Tibial artery (tissue), 4 donors: ENCODE measurements at regions not wholly inside any gene's neighbourhood (a gene's known extent, or its start where the extent isn't known, plus 50 kb on each side); places are given as distances from the start of the nearest gene placed in this dataset.

Source experiments
- DNase-seq, 2 donors: peaks; one replicate each; pipeline ENCODE4 v3.0.0-alpha.2; 2019
- H3K27ac ChIP-seq, 2 donors: fragments of 200-600 bp; sonication (generic) in 1 of 2; 1 replicate in 1 of 2; 2 replicates in 1 of 2; pipeline ENCODE4 v1.5.1; 2018 to 2019; ENCODE audit warnings: mild to moderate bottlenecking in 1 of 2
- H3K27me3 ChIP-seq, 2 donors: fragments of 200-600 bp; sonication (generic) in 1 of 2; one replicate each; pipeline versions ENCODE4 v1.5.1 to v1.6.0; 2016 to 2019
- H3K36me3 ChIP-seq, 3 donors: fragments of 200-600 bp; sonication (generic) in 2 of 3; one replicate each; pipeline ENCODE4 v1.5.1; 2016 to 2019; ENCODE audit warnings: mild to moderate bottlenecking in 2 of 3
- H3K4me1 ChIP-seq, 4 donors: fragments of 200-600 bp; sonication (generic) in 2 of 4; 1 replicate in 3 of 4; 2 replicates in 1 of 4; pipeline ENCODE4 v1.5.1; 2016 to 2019
- H3K4me3 ChIP-seq, 2 donors: fragments of 200-600 bp; sonication (generic) in 1 of 2; 1 replicate in 1 of 2; 2 replicates in 1 of 2; pipeline ENCODE4 v1.5.1; 2018 to 2019; ENCODE audit warnings: mild to moderate bottlenecking in 2 of 2
- H3K9me3 ChIP-seq, 3 donors: fragments of 200-600 bp; sonication (generic) in 1 of 3; one replicate each; pipeline ENCODE4 v1.5.1; 2016 to 2019
- CTCF ChIP-seq, 2 experiments: fragments of 200-600 bp in 1 of 2; fragments of 450-650 bp in 1 of 2; IDR thresholded peaks; one replicate each; pipeline ENCODE4 v1.5.1; 2017 to 2019; ENCODE audit warnings: antibody characterized with exemption in 2 of 2, mild to moderate bottlenecking in 1 of 2, moderate library complexity in 1 of 2
- intact Hi-C: fragments of 100-400 bp; cut with DNase I; formaldehyde crosslinking; loops from one replicate; pipeline ENCODE4 v1.15.0; 2023; ENCODE audit warnings: low total_unique reads

GRCh38 chr18:40415821-40416220 is 1539.2 kb upstream of the PIK3C3 start:
- H3K27me3 ChIP-seq, result no peaks in the 10 kb centered on the region
- no peaks in the 10 kb centered on the region for H3K4me1 ChIP-seq
- no peaks in the 10 kb centered on the region for H3K36me3 ChIP-seq
- no peaks in the 10 kb centered on the region for H3K9me3 ChIP-seq
- DNase-seq, result no peak
- no peak overlapping the region for H3K4me3 ChIP-seq
- TF ChIP-seq CTCF (IDR thresholded peaks at IDR 0.05), result no peak
- intact Hi-C loops, result no loop called here
- H3K27ac ChIP-seq, result no peak overlapping the region

GRCh38 chr18:40415176-40415791 is 1539.8 kb upstream of the PIK3C3 start:
- DNase-seq, result no peak
- TF ChIP-seq CTCF (IDR thresholded peaks at IDR 0.05), result no peak
- no peaks in the 10 kb centered on the region for H3K4me1 ChIP-seq
- no peaks in the 10 kb centered on the region for H3K27me3 ChIP-seq
- intact Hi-C loops, result no loop called here
- H3K9me3 ChIP-seq, result no peaks in the 10 kb centered on the region
- H3K36me3 ChIP-seq, result no peaks in the 10 kb centered on the region
- H3K27ac ChIP-seq, result no peak overlapping the region
- H3K4me3 ChIP-seq, result no peak overlapping the region

GRCh38 chr18:40414155-40414754 is 1540.8 kb upstream of the PIK3C3 start:
- H3K27ac ChIP-seq, result no peak overlapping the region
- intact Hi-C loops, result no loop called here
- no peak for TF ChIP-seq CTCF (IDR thresholded peaks at IDR 0.05)

GRCh38 chr18:40413160-40413559 is 1541.9 kb upstream of the PIK3C3 start:
- DNase-seq, result no peak
- H3K9me3 ChIP-seq, result no peaks in the 10 kb centered on the region
- H3K4me1 ChIP-seq, result no peaks in the 10 kb centered on the region
- TF ChIP-seq CTCF (IDR thresholded peaks at IDR 0.05), result no peak
- intact Hi-C loops, result no loop called here
- H3K27ac ChIP-seq, result no peak overlapping the region
- no peak overlapping the region for H3K4me3 ChIP-seq
- H3K36me3 ChIP-seq, result no peaks in the 10 kb centered on the region
- H3K27me3 ChIP-seq, result no peaks in the 10 kb centered on the region

More at GRCh38 chr18:40414155-40414754, 1540.8 kb upstream of the PIK3C3 start:
- no peaks in the 10 kb centered on the region for H3K36me3 ChIP-seq
- H3K27me3 ChIP-seq, result no peaks in the 10 kb centered on the region
- H3K9me3 ChIP-seq, result no peaks in the 10 kb centered on the region
- no peak overlapping the region for H3K4me3 ChIP-seq
- DNase-seq, result no peak
- no peaks in the 10 kb centered on the region for H3K4me1 ChIP-seq

- intact Hi-C loops, result no loop called here
- DNase-seq, result no peak
- no peak overlapping the region for H3K27ac ChIP-seq
Observed at GRCh38 chr18:40412410-40412809, 1542.6 kb upstream of the PIK3C3 start.

More at GRCh38 chr18:40412410-40412809, 1542.6 kb upstream of the PIK3C3 start:
- no peaks in the 10 kb centered on the region for H3K4me1 ChIP-seq
- H3K36me3 ChIP-seq, result no peaks in the 10 kb centered on the region
- no peaks in the 10 kb centered on the region for H3K9me3 ChIP-seq
- no peaks in the 10 kb centered on the region for H3K27me3 ChIP-seq
- H3K4me3 ChIP-seq, result no peak overlapping the region
- no peak for TF ChIP-seq CTCF (IDR thresholded peaks at IDR 0.05)
